ENCODE measurements at regions not wholly inside any gene's neighbourhood (a gene's known extent, or its start where the extent isn't known, plus 50 kb on each side); places are given as distances from the start of the nearest gene placed in this dataset.

- TF ChIP-seq CTCF (conservative IDR thresholded peaks at IDR 0.05) (no peak), ZFX (IDR thresholded peaks at IDR 0.05) (no peak)
Observed at GRCh38 chr12:83630526-83630925, 943.8 kb downstream of the TMTC2 start.
